SK-N-SH treated with all-trans-retinoic acid at 6 μM for 48 hours (cell line): ENCODE measurements at regions not wholly inside any gene's neighbourhood (a gene's known extent, or its start where the extent isn't known, plus 50 kb on each side); places are given as distances from the start of the nearest gene placed in this dataset.
A peak's percentile ranks its signal among the peaks of the same experiment; 100 is the strongest.

Experiments used
- ATAC-seq: fragments of 200-7000 bp; cut with Tn5 transposase; 3 replicates; pipeline ENCODE4 v1.9.1; 2020; ENCODE audit warnings: mild to moderate bottlenecking, moderate library complexity
- ARNTL ChIP-seq: fragments of 450-650 bp; formaldehyde crosslinking; IDR thresholded peaks from 2 replicates; pipeline ENCODE4 v1.5.0; 2020; ENCODE audit warnings: low read depth, mild to moderate bottlenecking, moderate library complexity, borderline replicate concordance
- BACH2 ChIP-seq: fragments of 250-450 bp; sonication (Bioruptor Pico); IDR thresholded peaks from 2 replicates; pipeline ENCODE4 v1.9.0; 2021; ENCODE audit warnings: mild to moderate bottlenecking, borderline replicate concordance
- CREB5 ChIP-seq: fragments of 250-450 bp; sonication (Bioruptor Pico); IDR thresholded peaks from 2 replicates; pipeline ENCODE4 v1.5.1; 2020; ENCODE audit warnings: low read depth, mild to moderate bottlenecking, moderate library complexity
- CSDC2 ChIP-seq: fragments of 250-450 bp; sonication (Bioruptor Pico); IDR thresholded peaks from 2 replicates; pipeline ENCODE4 v1.5.0; 2020; ENCODE audit warnings: mild to moderate bottlenecking, moderate library complexity
- CSRNP3 ChIP-seq: fragments of 250-450 bp; sonication (Bioruptor Pico); IDR thresholded peaks from 2 replicates; pipeline ENCODE4 v1.5.1; 2021; ENCODE audit warnings: mild to moderate bottlenecking, moderate library complexity
- ESRRG ChIP-seq: fragments of 250-450 bp; sonication (Bioruptor Pico); IDR thresholded peaks from 2 replicates; pipeline ENCODE4 v1.6.1; 2021; ENCODE audit warnings: mild to moderate bottlenecking
- GLIS3 ChIP-seq: fragments of 250-450 bp; sonication (Bioruptor Pico); IDR thresholded peaks from 2 replicates; pipeline ENCODE4 v1.5.0; 2020; ENCODE audit warnings: mild to moderate bottlenecking, moderate library complexity
- ISL1 ChIP-seq: fragments of 250-450 bp; sonication (Bioruptor Pico); IDR thresholded peaks from 2 replicates; pipeline ENCODE4 v2.1.2; 2022; ENCODE audit warnings: mild to moderate bottlenecking, moderate library complexity
- OSR1 ChIP-seq: fragments of 250-450 bp; sonication (Bioruptor Pico); IDR thresholded peaks from 2 replicates; pipeline ENCODE4 v1.8.0; 2022; ENCODE audit warnings: moderate library complexity, mild to moderate bottlenecking, inconsistent platforms
- PPARA ChIP-seq: fragments of 250-450 bp; sonication (Bioruptor Pico); IDR thresholded peaks from 2 replicates; pipeline ENCODE4 v1.5.0; 2020; ENCODE audit warnings: mild to moderate bottlenecking, borderline replicate concordance
- RARB ChIP-seq: fragments of 250-450 bp; sonication (Bioruptor Pico); IDR thresholded peaks from 2 replicates; pipeline ENCODE4 v1.8.0; 2021; ENCODE audit warnings: mild to moderate bottlenecking, moderate library complexity
- SNAI2 ChIP-seq: fragments of 250-450 bp; sonication (Bioruptor Pico); IDR thresholded peaks from 2 replicates; pipeline ENCODE4 v1.5.0; 2020; ENCODE audit warnings: mild to moderate bottlenecking, moderate library complexity
- TCF4 ChIP-seq: fragments of 250-450 bp; sonication (Bioruptor Pico); IDR thresholded peaks from 2 replicates; pipeline ENCODE4 v1.8.0; 2021; ENCODE audit warnings: mild to moderate bottlenecking, moderate library complexity, borderline replicate concordance
- TOX ChIP-seq: fragments of 250-450 bp; sonication (Bioruptor Pico); IDR thresholded peaks from 2 replicates; pipeline ENCODE4 v1.8.0; 2021; ENCODE audit warnings: mild to moderate bottlenecking, moderate library complexity, borderline replicate concordance
- ZC3H10 ChIP-seq: fragments of 250-450 bp; sonication (Bioruptor Pico); IDR thresholded peaks from 2 replicates; pipeline ENCODE4 v1.5.1; 2021; ENCODE audit warnings: mild to moderate bottlenecking, moderate library complexity
- ZFP3 ChIP-seq: fragments of 250-450 bp; sonication (Bioruptor Pico); IDR thresholded peaks from 2 replicates; pipeline ENCODE4 v1.5.0; 2020; ENCODE audit warnings: mild to moderate bottlenecking, moderate library complexity
- ZFP30 ChIP-seq: fragments of 450-650 bp; formaldehyde crosslinking; IDR thresholded peaks from 2 replicates; pipeline ENCODE4 v1.5.0; 2022; ENCODE audit warnings: mild to moderate bottlenecking, moderate library complexity
- ZNF565 ChIP-seq: fragments of 450-650 bp; formaldehyde crosslinking; conservative IDR thresholded peaks from 2 replicates; pipeline ENCODE4 v1.5.0; 2020; ENCODE audit warnings: low read depth, mild to moderate bottlenecking, moderate library complexity
- ZNF70 ChIP-seq: fragments of 450-650 bp; formaldehyde crosslinking; IDR thresholded peaks from 2 replicates; pipeline ENCODE4 v1.5.0; 2020; ENCODE audit warnings: mild to moderate bottlenecking, moderate library complexity
- ZNF8 ChIP-seq: fragments of 450-650 bp; formaldehyde crosslinking; IDR thresholded peaks from 2 replicates; pipeline ENCODE4 v1.5.0; 2020; ENCODE audit warnings: mild to moderate bottlenecking, moderate library complexity
- TF ChIP-seq, protein P1 (sequence below): fragments of 250-450 bp; sonication (Bioruptor Pico); IDR thresholded peaks from 2 replicates; pipeline ENCODE4 v1.8.0; 2020; ENCODE audit warnings: mild to moderate bottlenecking, moderate library complexity, borderline replicate concordance
- TF ChIP-seq, protein P2 (sequence below): fragments of 250-450 bp; sonication (Bioruptor Pico); IDR thresholded peaks from 2 replicates; pipeline ENCODE4 v1.8.0; 2021; ENCODE audit warnings: low read depth, mild to moderate bottlenecking, moderate library complexity, borderline replicate concordance
- TF ChIP-seq, protein P3 (sequence below): fragments of 250-450 bp; sonication (Bioruptor Pico); IDR thresholded peaks from 2 replicates; pipeline ENCODE4 v1.5.0; 2020; ENCODE audit warnings: mild to moderate bottlenecking, moderate library complexity

- no peak for TF ChIP-seq PPARA (CRISPR knock-in tag)
- TF ChIP-seq ZC3H10 (CRISPR knock-in tag), result no peak
- no peak for TF ChIP-seq RARB
- TF ChIP-seq ZNF70 (CRISPR knock-in tag), result no peak
- TF ChIP-seq ZFP3 (CRISPR knock-in tag), result no peak
- TF ChIP-seq BACH2, result no peak
- no peak for TF ChIP-seq CREB5 (CRISPR knock-in tag)
- TF ChIP-seq CSDC2 (CRISPR knock-in tag), result no peak
- TF ChIP-seq, all 23 proteins: peak for 0
Measured at GRCh38 chr21:28261298-28261697, 731.4 kb downstream of the LTN1 start.

GRCh38 chr21:28257276-28257675 lies 735.4 kb downstream of the LTN1 start:
- TF ChIP-seq CSRNP3 (CRISPR knock-in tag), result 0 out of 2 replicates have a peak, but pooled peaks have one; percentile 62
- TF ChIP-seq CSDC2 (CRISPR knock-in tag), result no peak
- peak; percentile 27; the same call in 1 of the 2 replicates for TF ChIP-seq ISL1 (CRISPR knock-in tag)
- TF ChIP-seq GLIS3 (CRISPR knock-in tag), result no peak
- no peak for TF ChIP-seq ZFP3 (CRISPR knock-in tag)
- TF ChIP-seq, protein P1, sequence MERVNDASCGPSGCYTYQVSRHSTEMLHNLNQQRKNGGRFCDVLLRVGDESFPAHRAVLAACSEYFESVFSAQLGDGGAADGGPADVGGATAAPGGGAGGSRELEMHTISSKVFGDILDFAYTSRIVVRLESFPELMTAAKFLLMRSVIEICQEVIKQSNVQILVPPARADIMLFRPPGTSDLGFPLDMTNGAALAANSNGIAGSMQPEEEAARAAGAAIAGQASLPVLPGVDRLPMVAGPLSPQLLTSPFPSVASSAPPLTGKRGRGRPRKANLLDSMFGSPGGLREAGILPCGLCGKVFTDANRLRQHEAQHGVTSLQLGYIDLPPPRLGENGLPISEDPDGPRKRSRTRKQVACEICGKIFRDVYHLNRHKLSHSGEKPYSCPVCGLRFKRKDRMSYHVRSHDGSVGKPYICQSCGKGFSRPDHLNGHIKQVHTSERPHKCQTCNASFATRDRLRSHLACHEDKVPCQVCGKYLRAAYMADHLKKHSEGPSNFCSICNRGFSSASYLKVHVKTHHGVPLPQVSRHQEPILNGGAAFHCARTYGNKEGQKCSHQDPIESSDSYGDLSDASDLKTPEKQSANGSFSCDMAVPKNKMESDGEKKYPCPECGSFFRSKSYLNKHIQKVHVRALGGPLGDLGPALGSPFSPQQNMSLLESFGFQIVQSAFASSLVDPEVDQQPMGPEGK, result no peak
- TF ChIP-seq SNAI2, result no peak
- TF ChIP-seq OSR1 (CRISPR knock-in tag), result no peak
- TF ChIP-seq ZFP30 (CRISPR knock-in tag), result no peak
- TF ChIP-seq ZNF565 (CRISPR knock-in tag), result no peak
- TF ChIP-seq RARB, result no peak
- no peak for TF ChIP-seq TOX (CRISPR knock-in tag)
- no peak for TF ChIP-seq ZC3H10 (CRISPR knock-in tag)
- no peak for TF ChIP-seq BACH2
- TF ChIP-seq ESRRG (CRISPR knock-in tag), result 0 out of 2 replicates have a peak, but pooled peaks have one; percentile 4
- TF ChIP-seq CREB5 (CRISPR knock-in tag), result peak; percentile 10; the same call in 1 of the 2 replicates
- TF ChIP-seq, protein P2, sequence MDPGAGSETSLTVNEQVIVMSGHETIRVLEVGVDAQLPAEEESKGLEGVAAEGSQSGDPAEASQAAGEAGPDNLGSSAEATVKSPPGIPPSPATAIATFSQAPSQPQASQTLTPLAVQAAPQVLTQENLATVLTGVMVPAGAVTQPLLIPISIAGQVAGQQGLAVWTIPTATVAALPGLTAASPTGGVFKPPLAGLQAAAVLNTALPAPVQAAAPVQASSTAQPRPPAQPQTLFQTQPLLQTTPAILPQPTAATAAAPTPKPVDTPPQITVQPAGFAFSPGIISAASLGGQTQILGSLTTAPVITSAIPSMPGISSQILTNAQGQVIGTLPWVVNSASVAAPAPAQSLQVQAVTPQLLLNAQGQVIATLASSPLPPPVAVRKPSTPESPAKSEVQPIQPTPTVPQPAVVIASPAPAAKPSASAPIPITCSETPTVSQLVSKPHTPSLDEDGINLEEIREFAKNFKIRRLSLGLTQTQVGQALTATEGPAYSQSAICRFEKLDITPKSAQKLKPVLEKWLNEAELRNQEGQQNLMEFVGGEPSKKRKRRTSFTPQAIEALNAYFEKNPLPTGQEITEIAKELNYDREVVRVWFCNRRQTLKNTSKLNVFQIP, result no peak
- TF ChIP-seq ZNF8, result no peak
- TF ChIP-seq, protein P3, sequence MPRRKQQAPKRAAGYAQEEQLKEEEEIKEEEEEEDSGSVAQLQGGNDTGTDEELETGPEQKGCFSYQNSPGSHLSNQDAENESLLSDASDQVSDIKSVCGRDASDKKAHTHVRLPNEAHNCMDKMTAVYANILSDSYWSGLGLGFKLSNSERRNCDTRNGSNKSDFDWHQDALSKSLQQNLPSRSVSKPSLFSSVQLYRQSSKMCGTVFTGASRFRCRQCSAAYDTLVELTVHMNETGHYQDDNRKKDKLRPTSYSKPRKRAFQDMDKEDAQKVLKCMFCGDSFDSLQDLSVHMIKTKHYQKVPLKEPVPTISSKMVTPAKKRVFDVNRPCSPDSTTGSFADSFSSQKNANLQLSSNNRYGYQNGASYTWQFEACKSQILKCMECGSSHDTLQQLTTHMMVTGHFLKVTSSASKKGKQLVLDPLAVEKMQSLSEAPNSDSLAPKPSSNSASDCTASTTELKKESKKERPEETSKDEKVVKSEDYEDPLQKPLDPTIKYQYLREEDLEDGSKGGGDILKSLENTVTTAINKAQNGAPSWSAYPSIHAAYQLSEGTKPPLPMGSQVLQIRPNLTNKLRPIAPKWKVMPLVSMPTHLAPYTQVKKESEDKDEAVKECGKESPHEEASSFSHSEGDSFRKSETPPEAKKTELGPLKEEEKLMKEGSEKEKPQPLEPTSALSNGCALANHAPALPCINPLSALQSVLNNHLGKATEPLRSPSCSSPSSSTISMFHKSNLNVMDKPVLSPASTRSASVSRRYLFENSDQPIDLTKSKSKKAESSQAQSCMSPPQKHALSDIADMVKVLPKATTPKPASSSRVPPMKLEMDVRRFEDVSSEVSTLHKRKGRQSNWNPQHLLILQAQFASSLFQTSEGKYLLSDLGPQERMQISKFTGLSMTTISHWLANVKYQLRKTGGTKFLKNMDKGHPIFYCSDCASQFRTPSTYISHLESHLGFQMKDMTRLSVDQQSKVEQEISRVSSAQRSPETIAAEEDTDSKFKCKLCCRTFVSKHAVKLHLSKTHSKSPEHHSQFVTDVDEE (CRISPR knock-in tag), result peak; percentile 94
- TF ChIP-seq PPARA (CRISPR knock-in tag), result peak; percentile 63; the same call in 1 of the 2 replicates
- no peak for TF ChIP-seq ARNTL (CRISPR knock-in tag)
- no peak for TF ChIP-seq ZNF70 (CRISPR knock-in tag)
- peak; percentile 94 for TF ChIP-seq TCF4 (CRISPR knock-in tag)
- peak; percentile 49; the same call in 1 of the 3 replicates for ATAC-seq

More at GRCh38 chr21:28261298-28261697, 731.4 kb downstream of the LTN1 start:
- no peak for ATAC-seq
